ENCODE measurements at regions not wholly inside any gene's neighbourhood (a gene's known extent, or its start where the extent isn't known, plus 50 kb on each side); places are given as distances from the start of the nearest gene placed in this dataset.
"Not testable (repeated sequence)": the region's sequence is repeated elsewhere in the genome, so short reads cannot be mapped to it uniquely, and the experiment has no call there.

GRCh38 chr7:69228212-69228811 is 370.0 kb upstream of the AUTS2 start:
- Mint-ChIP-seq H3K27me3 (peaks cover 8 to 12% of the 10 kb centered on the region in 2 donors), H3K4me1 (ENCODE audit: low read depth in 2 of 2) (no peaks in the 10 kb centered on the region), H3K4me3 (no peak overlapping the region), H3K27ac (no peak overlapping the region), H3K9me3 (peaks cover 5% of the 10 kb centered on the region), H3K36me3 (no peaks in the 10 kb centered on the region)
- DNase-seq (ENCODE audit: low spot score) (no peak), ATAC-seq (no peak)

GRCh38 chr7:69232445-69233376 is 365.6 kb upstream of the AUTS2 start:
- Mint-ChIP-seq H3K4me1 (ENCODE audit: low read depth in 2 of 2) (no peaks in the 10 kb centered on the region), H3K9me3 (peaks cover 5% of the 10 kb centered on the region), H3K27me3 (peaks cover 14% of the 10 kb centered on the region in 2 donors), H3K4me3 (no peak overlapping the region), H3K36me3 (no peaks in the 10 kb centered on the region), H3K27ac (no peak overlapping the region)
- ATAC-seq (no peak), DNase-seq (ENCODE audit: low spot score) (no peak)

GRCh38 chr7:69237541-69237940 is 360.7 kb upstream of the AUTS2 start:
- no peaks in the 10 kb centered on the region for H3K4me1 Mint-ChIP-seq (ENCODE audit: low read depth in 2 of 2)
- ATAC-seq (no peak), DNase-seq (ENCODE audit: low spot score) (no peak)
- no peak overlapping the region for H3K27ac Mint-ChIP-seq
- no peaks in the 10 kb centered on the region for H3K36me3 Mint-ChIP-seq
- peaks cover 7 to 14% of the 10 kb centered on the region in 2 donors for H3K27me3 Mint-ChIP-seq
- no peak overlapping the region for H3K4me3 Mint-ChIP-seq
- H3K9me3 Mint-ChIP-seq: no peaks in the 10 kb centered on the region

- Mint-ChIP-seq H3K9me3 (no peaks in the 10 kb centered on the region), H3K4me3 (no peak overlapping the region), H3K4me1 (ENCODE audit: low read depth in 2 of 2) (no peaks in the 10 kb centered on the region), H3K27me3 (peaks cover 0 to 7% of the 10 kb centered on the region in 2 donors), H3K27ac (no peak overlapping the region), H3K36me3 (no peaks in the 10 kb centered on the region)
- ATAC-seq: no peak
- no peak for DNase-seq (ENCODE audit: low spot score)
These were observed 355.3 kb upstream of the AUTS2 start for GRCh38 chr7:69243016-69243415.

- H3K9me3 Mint-ChIP-seq: no peaks in the 10 kb centered on the region
- peaks cover 0 to 4% of the 10 kb centered on the region in 2 donors for H3K27me3 Mint-ChIP-seq
- H3K27ac Mint-ChIP-seq: no peak overlapping the region
- H3K36me3 Mint-ChIP-seq: no peaks in the 10 kb centered on the region
- no peak overlapping the region for H3K4me3 Mint-ChIP-seq
- DNase-seq (ENCODE audit: low spot score) (no peak), ATAC-seq (no peak)
- H3K4me1 Mint-ChIP-seq (ENCODE audit: low read depth in 2 of 2): no peaks in the 10 kb centered on the region
These were observed 353.6 kb upstream of the AUTS2 start for GRCh38 chr7:69244701-69245100.

- DNase-seq (ENCODE audit: low spot score): no peak
- peaks cover 0 to 9% of the 10 kb centered on the region in 2 donors for H3K27me3 Mint-ChIP-seq
- no peak overlapping the region for H3K27ac Mint-ChIP-seq
- ATAC-seq: no peak
- H3K9me3 Mint-ChIP-seq: no peaks in the 10 kb centered on the region
- no peaks in the 10 kb centered on the region for H3K36me3 Mint-ChIP-seq
- H3K4me1 Mint-ChIP-seq (ENCODE audit: low read depth in 2 of 2): no peaks in the 10 kb centered on the region
- H3K4me3 Mint-ChIP-seq: no peak overlapping the region
These were observed 352.6 kb upstream of the AUTS2 start for GRCh38 chr7:69245646-69246045.

GRCh38 chr7:69246758-69247157 is 351.5 kb upstream of the AUTS2 start:
- ATAC-seq: no peak
- H3K27ac Mint-ChIP-seq: no peak overlapping the region

GRCh38 chr7:69248382-69248828 is 349.9 kb upstream of the AUTS2 start:
- not testable (repeated sequence) for DNase-seq (ENCODE audit: low spot score); H3K27ac Mint-ChIP-seq; H3K4me3 Mint-ChIP-seq; H3K4me1 Mint-ChIP-seq (ENCODE audit: low read depth in 2 of 2); H3K9me3 Mint-ChIP-seq; ATAC-seq; H3K36me3 Mint-ChIP-seq
- peaks cover 5 to 12% of the 10 kb centered on the region in 2 donors for H3K27me3 Mint-ChIP-seq

More at GRCh38 chr7:69246758-69247157, 351.5 kb upstream of the AUTS2 start:
- Mint-ChIP-seq H3K36me3 (no peaks in the 10 kb centered on the region), H3K4me3 (no peak overlapping the region), H3K9me3 (no peaks in the 10 kb centered on the region), H3K4me1 (ENCODE audit: low read depth in 2 of 2) (no peaks in the 10 kb centered on the region), H3K27me3 (peaks cover 0 to 9% of the 10 kb centered on the region in 2 donors)
- no peak for DNase-seq (ENCODE audit: low spot score)

- Mint-ChIP-seq H3K27ac (no peak overlapping the region), H3K27me3 (peaks cover 14% of the 10 kb centered on the region in 2 donors), H3K36me3 (no peaks in the 10 kb centered on the region)
These were observed 347.3 kb upstream of the AUTS2 start for GRCh38 chr7:69250958-69251357.

GRCh38 chr7:69254643-69255042 is 343.6 kb upstream of the AUTS2 start:
- no peak for DNase-seq (ENCODE audit: low spot score)

More at GRCh38 chr7:69250958-69251357, 347.3 kb upstream of the AUTS2 start:
- ATAC-seq (no peak), DNase-seq (ENCODE audit: low spot score) (no peak)
- Mint-ChIP-seq H3K4me3 (no peak overlapping the region), H3K9me3 (no peaks in the 10 kb centered on the region), H3K4me1 (ENCODE audit: low read depth in 2 of 2) (no peaks in the 10 kb centered on the region)

GRCh38 chr7:69256634-69257081 is 341.6 kb upstream of the AUTS2 start:
- Mint-ChIP-seq H3K9me3 (peaks cover 6% of the 10 kb centered on the region), H3K27ac (no peak overlapping the region), H3K36me3 (no peaks in the 10 kb centered on the region), H3K4me3 (no peak overlapping the region), H3K27me3 (peaks cover 15 to 23% of the 10 kb centered on the region in 2 donors), H3K4me1 (ENCODE audit: low read depth in 2 of 2) (no peaks in the 10 kb centered on the region)
- ATAC-seq: no peak
- no peak for DNase-seq (ENCODE audit: low spot score)

More at GRCh38 chr7:69254643-69255042, 343.6 kb upstream of the AUTS2 start:
- peaks cover 6% of the 10 kb centered on the region for H3K9me3 Mint-ChIP-seq
- no peak overlapping the region for H3K4me3 Mint-ChIP-seq
- no peaks in the 10 kb centered on the region for H3K4me1 Mint-ChIP-seq (ENCODE audit: low read depth in 2 of 2)
- H3K36me3 Mint-ChIP-seq: no peaks in the 10 kb centered on the region
- no peak overlapping the region for H3K27ac Mint-ChIP-seq
- ATAC-seq: no peak
- peaks cover 19 to 23% of the 10 kb centered on the region in 2 donors for H3K27me3 Mint-ChIP-seq

GRCh38 chr7:69257592-69257991 is 340.7 kb upstream of the AUTS2 start:
- Mint-ChIP-seq H3K4me3 (no peak overlapping the region), H3K27me3 (peaks cover 15 to 22% of the 10 kb centered on the region in 2 donors), H3K9me3 (peaks cover 6% of the 10 kb centered on the region), H3K36me3 (no peaks in the 10 kb centered on the region), H3K27ac (no peak overlapping the region), H3K4me1 (ENCODE audit: low read depth in 2 of 2) (no peaks in the 10 kb centered on the region)
- DNase-seq (ENCODE audit: low spot score) (no peak), ATAC-seq (no peak)

GRCh38 chr7:69259445-69259844 is 338.8 kb upstream of the AUTS2 start:
- Mint-ChIP-seq H3K27me3 (peaks cover 11 to 18% of the 10 kb centered on the region in 2 donors), H3K4me3 (no peak overlapping the region), H3K27ac (no peak overlapping the region), H3K36me3 (no peaks in the 10 kb centered on the region), H3K9me3 (peaks cover 6% of the 10 kb centered on the region), H3K4me1 (ENCODE audit: low read depth in 2 of 2) (no peaks in the 10 kb centered on the region)
- DNase-seq (ENCODE audit: low spot score): no peak
- ATAC-seq: no peak

- Mint-ChIP-seq H3K4me3 (no peak overlapping the region), H3K27ac (no peak overlapping the region), H3K9me3 (peaks cover 6% of the 10 kb centered on the region), H3K27me3 (peaks cover 6 to 12% of the 10 kb centered on the region in 2 donors), H3K36me3 (no peaks in the 10 kb centered on the region), H3K4me1 (ENCODE audit: low read depth in 2 of 2) (no peaks in the 10 kb centered on the region)
- ATAC-seq: no peak
- no peak for DNase-seq (ENCODE audit: low spot score)
These were observed 338.3 kb upstream of the AUTS2 start for GRCh38 chr7:69260023-69260422.
